GM19372 (cell line): ENCODE measurements at regions not wholly inside any gene's neighbourhood (a gene's known extent, or its start where the extent isn't known, plus 50 kb on each side); places are given as distances from the start of the nearest gene placed in this dataset.

Source experiments
- ATAC-seq: cut with Tn5 transposase; IDR thresholded peaks from one replicate; pipeline ENCODE4 v1.9.1; 2021; ENCODE audit warnings: mild to moderate bottlenecking, low read depth, moderate library complexity; ENCODE audit not compliant: unreplicated experiment

DNA sequence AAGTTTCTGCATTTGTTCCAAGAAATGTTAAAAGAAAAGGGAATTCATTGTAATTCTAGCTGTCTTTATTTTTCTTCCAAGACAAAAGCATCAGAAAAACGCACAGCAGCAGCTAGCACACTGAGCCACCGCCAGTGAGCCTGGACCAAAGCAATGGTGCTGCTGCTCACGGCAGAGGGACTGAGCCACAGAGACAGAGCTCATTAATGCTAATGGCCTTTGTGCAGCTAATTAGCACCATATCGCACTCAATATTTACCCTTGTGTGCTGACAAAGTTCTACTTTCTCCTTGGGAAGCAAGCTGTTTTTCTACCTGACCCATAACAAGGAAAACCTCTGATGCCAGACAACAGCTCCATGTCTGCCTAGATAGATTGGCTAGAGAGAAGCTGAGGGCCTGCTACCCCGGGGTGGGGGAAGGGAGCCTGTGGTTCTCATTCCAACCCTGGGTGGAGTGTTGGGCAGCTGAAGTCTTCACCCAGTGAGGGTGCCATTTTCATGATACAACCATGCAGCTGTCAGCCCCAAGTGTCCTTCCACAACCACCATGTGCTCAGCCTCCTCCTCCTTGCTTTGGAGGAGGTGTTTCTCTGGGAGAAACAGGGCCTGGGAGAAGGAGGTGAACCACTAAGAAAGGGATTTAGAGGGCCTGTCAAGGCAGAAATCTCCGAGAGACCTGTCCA is 131.1 kb upstream of the NCAM1 start:
- no peak for ATAC-seq

DNA sequence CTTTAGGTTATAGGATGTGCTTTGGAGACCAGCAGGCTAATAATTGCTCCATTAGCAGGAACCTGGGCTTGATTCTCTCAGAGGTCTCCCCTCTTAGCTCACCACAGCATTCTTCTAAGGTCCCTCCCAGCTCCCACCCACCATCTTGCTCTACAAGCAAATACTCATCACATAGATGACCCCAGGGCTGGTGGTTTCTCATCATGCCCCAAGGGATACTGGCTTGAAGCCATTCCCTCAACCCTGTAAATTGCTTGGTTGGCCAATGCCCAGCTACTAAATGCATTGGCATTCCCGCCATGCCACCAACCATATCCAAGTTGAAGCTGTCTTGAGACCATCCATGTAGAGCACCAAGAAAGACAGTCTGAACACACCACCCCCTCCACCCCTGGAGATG is 130.2 kb upstream of the NCAM1 start:
- ATAC-seq = no peak

DNA sequence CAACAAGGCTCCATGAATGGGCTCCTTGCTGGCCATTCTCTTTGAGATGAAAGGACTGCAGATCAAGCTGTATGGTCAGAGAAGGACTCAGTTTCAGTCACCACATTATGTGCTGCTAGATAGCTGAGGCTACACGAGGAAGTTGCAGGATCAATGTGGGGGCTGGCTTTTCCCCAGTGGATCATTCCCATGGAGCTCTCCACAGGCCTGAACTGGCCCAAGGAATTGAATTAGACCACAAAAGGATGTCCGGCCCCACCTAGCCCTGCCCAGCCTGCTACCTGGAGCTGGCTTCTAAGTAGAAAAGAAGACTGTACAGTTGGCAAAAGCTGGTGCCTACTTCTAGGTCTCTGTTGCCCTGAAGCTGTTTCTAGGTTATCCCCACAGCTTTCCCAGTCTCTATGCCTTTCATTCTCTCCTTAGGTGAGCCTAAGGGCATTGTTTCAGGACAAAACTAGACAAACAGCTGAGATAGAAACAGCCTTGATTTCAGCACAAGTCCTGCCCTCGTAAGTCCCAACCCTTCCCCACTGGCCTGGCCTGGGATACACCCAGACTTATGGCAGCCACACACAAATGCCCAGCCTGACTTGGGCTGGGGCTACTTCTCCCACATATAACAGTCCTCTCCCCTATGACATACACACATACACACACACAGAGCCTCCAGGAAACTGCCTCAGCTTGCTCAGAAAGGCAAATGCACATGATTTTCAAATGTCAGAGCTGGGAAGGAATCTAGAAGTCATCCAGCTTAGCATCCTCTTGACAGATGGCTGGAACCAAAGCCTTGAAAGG is 129.1 kb upstream of the NCAM1 start:
- ATAC-seq = no peak

DNA sequence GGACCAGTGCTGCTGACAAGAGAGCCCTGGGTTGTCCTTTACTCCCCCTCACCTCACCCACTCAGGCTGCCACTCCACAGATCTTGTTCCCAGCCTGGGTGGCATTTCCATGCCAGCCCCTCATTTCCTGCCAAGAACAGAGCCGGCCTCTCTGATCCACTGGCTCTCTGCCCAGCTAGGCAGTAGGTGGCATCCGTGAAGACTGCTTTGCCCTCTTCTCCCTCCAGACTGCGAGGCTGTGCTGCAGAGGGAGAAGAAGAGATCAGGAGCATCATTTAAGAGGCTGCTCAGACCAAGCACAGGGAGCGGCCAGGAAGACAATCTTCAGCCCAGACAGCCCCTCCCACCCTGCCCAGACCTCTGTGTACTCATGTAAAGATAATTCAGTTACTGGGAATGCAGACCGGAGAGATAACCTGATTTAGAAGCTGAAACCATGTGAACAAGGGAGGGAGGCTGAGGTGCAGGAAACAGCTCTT is 126.9 kb upstream of the NCAM1 start:
- ATAC-seq = no peak

DNA sequence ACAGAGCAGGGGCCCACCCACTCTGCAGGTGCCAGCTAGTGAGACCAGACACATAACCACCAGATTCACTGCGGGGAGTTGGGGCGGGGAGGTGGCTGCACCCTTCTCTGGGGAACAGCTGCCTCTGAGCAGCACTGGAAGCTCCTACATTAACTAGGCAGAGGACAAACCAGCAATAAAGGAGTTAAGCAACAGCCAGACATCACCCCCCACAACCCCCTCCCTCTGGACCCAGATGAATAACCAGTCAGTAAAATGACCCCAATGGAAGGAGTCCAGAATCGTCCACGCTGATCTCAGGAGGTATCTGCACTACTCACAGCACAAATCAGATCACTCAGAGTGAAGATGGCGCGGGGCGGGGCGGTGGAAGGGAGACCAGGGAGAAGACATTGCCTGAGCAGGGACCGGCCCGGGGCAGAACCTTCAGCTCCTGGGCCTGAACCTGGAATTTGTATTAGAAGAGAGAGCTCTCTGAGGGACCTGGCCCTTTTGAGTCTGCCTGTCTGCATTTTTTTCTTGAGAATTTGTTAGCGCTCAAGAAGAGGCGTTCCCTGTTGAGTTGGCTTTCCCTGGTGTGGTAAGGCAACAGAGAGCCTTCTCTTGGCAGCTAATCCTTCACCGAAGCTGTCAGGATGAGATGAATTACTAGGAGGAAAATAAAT is 125.5 kb upstream of the NCAM1 start:
- ATAC-seq = no peak

DNA sequence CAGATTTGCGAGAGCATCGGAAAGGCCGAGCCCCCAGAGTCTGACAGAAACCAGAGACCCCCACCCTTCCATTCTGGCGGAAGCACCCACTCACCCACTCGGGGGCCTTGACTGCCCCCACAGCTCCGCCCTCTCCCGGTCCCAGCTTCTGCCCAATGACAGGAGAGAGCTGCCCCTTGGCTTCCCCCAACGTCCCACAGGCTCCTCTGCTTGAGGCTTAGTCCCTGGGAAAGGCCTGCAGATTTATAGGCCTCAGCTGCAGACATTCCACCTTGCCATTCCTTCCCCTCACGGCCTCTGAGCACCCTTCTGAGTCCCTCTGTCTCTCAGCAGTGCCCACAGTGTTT is 125.0 kb upstream of the NCAM1 start:
- ATAC-seq = no peak

DNA sequence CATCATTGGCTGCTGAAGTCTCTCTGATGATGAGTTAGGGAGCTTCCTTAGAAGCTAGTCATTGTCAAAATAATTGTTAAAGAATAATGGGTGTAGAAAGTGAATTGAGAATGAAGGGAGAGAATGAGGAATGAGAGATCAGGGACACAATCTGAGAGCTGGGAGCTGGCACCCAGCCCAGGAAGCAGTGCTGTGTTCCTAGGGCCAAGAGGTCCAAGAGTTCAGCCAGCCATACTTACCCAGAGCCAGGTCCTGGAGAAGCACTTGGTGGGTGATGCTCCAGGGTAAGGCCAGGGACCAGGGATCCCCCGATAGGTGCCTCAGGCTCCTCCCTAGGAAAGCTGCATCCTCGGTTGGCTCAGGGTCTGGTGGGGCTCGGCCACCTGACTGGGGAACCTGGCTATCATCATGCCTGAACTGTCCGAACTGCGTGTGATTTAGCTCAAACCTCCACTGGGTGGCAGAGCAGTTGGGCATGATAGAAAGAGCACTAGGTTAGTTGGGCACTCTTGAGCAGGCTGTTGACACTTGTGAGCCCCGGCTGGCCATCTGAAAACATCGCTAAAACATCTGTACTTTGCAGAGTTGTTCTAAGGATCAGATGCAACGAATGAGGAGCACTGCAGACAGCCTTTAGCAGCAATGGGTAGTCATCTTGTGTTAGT is 123.9 kb upstream of the NCAM1 start:
- no peak for ATAC-seq

DNA sequence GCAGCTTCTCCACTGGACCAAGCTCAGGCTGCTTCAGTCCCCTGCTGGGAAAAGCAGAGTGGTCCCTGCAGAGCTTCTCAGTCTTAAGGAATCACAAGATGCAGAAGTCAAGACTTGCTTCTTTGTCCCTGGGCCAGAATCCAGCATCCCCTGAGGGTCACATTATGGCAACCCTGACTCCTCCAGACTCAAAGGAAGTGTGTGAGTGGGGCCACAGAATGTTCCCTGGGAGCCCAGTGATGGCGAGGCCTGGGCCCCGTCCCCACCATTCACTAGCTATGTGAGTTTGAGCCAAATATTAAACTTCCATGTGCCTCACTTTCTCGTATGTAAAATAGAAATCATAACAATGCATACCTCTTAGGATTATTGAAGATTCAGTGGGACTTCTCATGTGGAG is 122.2 kb upstream of the NCAM1 start:
- ATAC-seq = no peak

DNA sequence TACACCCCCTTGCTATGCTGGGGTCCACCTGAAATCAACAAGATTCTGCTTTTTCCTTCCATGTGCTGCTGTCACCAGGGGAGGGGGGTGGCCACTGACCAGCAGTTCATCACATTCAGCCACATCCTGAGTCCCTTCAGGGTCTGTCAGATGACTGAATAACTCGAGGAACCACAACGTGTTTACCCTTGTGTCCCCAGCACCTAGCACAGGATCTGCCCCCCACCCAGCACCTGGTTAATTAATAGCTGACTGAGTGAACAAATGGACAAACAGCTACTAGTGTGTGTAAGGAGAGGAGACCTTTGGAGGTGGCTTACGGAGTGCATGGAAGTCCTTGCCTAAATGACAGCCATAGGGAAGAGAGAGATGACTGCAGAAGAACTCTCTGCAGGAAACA is 119.5 kb upstream of the NCAM1 start:
- ATAC-seq = no peak

DNA sequence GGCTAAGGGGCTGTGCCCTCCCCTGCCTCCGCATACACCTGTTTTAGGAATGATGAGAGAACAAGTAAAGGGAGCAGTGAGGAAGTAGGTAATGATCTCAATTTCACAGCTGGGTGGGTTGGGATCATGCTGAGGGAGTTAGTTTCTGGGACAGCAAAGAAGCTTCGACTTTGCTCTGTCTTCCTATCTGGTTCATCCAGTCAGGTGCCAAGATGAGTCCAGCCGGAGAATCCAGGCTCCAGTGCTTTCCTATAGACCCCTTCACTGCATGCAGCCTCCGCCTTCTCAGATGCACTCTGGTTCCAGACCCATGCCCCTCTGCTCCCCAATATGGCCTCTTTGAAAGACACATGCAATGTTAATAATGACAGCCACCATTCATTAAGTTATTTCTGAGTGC is 119.1 kb upstream of the NCAM1 start:
- no peak for ATAC-seq

DNA sequence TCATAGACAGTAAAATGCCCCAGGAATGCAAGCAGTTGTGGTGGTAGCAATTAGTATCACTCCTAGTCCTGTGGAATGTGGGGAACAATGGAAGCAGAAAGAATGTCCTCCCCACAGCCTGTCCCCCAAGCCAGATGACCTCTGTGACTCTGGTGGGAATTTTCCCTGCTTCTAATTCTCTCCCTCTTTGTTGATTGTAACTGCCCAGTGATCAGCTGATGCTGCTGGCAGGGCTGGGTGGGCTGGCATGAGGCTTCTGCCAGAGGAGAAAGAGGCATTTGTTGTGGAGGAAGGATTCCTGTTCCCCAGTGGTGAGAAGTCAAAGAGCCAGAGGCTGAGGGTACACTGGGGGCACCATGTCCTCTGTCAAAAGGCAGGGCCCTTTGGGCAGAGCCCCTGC is 116.7 kb upstream of the NCAM1 start:
- ATAC-seq = no peak

DNA sequence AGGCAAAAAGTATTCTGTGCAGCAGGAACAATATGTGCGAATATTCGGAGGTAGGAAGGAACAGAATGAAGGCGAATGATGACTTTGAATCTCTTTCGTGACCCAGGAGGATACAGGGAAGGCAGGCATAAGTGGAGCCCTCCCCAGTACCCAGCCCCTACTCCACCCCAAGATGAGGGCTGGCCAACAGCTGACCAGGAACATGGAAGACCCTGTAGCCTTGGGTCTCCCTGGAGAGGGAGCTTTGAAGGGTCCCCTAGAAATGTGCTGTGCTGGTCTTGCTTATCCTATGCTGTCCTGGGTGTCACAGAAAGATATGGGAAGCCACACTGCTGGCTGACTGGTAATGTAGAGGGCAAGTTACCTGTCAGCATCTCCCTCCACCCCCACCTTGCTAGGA is 113.7 kb upstream of the NCAM1 start:
- no peak for ATAC-seq

DNA sequence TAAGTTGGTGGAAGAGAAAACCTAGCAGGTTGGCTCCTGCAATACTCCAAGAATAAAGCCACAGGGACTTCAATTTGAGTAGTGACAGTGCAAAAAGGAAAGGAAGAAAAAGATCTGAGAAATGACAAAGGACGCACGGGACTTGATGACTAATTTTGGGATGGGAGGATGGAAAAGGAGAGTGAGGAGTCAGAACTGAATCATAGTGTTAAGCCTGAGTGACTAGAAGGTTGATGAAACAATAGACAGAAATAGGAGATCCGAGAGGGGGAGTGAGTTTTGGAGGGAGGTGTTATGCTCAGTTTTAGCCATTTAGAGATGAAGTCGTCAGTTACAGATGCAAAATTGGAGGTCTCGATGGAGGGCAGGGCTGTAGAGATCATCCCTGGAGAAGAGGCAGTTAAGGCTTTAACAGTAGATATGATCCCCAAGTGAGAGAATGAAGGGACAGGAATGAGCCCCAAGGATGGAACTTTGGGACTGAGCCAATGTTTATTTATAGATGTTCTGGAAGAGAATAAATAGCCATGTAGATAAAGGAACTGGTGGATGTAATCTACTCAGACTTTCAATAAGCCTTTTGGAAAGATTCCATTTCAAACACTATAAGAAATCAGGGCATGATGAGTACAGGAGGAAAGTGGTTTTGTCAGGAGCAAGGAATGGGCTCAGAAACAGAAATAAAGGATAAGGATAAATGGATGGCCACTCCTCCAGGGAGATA is 108.9 kb upstream of the NCAM1 start:
- no peak for ATAC-seq

DNA sequence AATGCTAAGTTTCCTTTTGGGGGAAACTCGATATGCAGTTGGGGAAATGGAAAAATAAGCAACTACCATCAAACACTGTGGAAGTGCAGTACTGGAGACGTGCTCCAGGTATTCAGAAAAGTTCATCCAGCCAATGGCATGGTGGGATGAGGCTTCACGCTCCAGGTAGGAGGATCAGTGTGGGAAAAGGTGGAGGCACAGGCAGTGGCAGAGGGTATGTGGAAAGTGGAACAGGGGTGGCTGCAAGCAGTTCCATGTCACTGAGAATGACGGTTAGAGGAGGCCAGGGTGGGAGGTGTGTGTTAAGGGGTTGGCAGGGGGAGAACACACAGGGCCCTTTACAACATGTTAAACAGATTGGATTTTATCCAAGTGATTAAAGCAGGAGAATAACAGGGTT is 105.1 kb upstream of the NCAM1 start:
- ATAC-seq = no peak

DNA sequence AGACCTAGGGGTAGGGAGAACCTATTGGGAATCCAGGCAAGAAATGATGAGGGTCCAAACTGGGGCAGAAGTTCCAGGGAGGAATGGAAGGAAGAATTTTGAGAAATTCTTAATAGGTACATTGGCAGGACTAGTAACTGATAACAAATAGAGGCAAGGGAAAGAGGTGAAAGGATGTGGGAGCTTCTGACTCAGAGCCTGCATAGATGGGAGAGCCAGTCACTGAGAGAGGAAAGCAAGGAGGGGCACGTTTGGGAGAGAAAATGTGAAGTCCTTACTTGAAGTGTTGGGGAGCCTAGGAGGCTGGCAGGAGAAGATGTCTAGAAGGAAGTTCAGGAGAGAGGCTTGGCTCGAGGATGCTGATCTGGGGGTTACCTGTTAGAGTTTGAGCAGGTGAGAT is 104.6 kb upstream of the NCAM1 start:
- no peak for ATAC-seq

DNA sequence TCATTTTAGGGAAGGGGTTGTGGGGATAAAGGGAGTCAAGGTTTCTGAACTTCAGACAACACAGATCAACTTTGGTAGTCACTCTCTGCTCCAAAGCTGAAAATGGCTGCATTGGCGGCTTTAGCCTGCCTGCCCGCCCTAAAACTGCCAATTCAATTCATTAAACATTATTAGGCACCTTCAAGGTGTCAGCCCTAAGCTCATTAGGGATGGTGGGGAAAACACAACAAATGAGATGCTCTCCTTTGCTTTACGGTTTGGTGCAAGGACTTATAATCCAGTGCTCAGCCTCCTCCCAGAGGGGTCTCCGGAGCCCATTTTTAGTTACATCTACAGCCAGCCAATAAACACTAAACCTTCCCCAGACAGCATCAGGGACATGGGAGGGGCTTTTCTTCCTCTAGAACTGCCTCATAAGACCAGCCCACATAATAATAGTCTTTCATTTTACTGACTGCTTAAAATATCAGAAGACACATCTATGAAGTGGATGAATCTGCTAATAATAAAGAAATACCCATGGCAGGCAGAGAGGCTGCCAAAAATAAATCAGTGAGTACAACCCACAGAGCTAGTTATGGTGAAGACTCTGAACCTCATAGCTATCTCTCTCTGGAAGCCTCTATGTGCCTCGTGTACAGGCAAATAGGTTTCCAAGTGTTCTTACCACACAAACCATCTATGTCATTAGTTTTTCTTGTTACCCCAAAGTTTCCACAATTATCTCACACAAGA is 102.8 kb upstream of the NCAM1 start:
- ATAC-seq = no peak

DNA sequence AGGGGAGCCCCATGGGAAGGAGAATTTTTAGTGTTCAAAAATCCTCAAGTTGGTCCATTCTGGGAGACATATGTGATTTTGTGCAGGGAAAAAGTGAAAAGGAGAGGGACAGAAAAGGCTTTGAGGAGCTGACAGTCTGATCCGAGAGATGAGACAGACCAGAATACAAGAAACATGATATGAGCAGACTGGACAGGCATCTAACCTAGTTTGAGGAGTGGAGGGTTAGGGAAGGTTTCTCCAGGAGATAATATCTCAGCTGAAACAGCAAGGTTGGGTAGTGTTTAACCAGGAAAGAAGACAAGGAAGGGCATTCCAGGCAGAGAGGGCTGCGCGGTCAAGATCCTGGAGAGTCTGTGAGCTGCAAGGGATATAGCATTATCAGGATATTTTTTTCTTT is 101.4 kb upstream of the NCAM1 start:
- no peak for ATAC-seq

DNA sequence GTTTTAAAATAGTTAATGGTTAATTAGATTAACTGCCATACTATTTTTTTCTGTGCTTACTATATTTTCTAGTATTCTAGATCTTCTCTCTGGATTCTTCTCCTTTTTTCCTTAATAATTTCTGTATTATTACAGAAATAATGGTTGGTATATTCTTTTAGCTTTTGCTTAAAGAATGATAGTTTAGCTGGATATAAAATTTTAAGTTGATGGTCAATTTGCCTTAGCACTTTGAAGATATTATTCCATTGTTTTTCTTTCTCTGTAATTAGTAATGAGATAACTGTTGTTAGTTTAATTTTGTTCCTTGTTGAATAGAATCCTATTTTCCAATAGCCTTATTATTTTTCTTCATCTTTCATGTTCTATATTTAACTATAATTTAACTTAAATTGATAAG is 99.9 kb upstream of the NCAM1 start:
- no peak for ATAC-seq

DNA sequence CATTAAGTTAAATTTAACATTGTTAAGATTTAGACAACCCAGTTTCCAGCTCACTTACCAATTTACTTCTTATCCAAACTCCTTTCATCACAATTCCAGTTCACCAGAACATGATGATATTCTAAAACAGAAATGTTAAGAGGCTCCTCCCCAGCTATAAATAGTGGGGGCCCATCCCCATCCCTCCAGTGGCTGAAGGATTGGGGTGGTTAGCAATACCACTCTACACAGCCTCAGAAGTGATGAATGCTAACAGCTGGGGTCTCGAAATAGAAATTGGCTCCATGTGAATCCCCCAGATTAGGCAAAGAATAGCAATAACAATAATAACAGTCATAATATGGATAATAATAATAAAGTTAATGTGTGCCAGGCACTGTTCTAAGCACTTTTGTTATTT is 97.9 kb upstream of the NCAM1 start:
- no peak for ATAC-seq

DNA sequence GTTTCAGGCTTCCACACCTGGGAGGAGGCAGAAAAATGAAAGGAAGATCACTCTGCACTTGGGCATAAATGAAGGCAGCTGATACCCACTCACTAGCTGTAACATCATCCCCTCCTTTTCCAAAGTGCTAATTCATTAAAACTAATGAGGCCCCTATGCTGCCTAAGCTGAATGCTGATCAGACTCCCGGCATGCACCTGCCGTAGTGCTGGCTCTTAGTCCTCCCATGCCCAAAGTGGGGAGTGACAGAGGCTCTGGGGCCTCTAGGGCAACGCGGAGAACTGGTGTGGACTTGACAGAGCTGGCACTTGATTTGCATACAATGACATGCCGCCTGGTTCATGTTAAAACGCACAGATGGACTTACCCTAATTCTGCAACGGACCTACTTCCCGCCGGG is 96.5 kb upstream of the NCAM1 start:
- no peak for ATAC-seq
